CD14-positive monocyte (primary cell): ENCODE measurements at regions not wholly inside any gene's neighbourhood (a gene's known extent, or its start where the extent isn't known, plus 50 kb on each side); places are given as distances from the start of the nearest gene placed in this dataset.

Source experiments
- DNase-seq, 3 donors: peaks; one replicate each; pipeline ENCODE4 v3.0.0-alpha.2; 2011 to 2022
- H2AFZ ChIP-seq: 2 replicates; pipeline ENCODE4 v1.6.0; 2012; ENCODE audit warnings: mild to moderate bottlenecking, low read depth, low read length, inconsistent platforms; ENCODE audit not compliant: insufficient read depth, poor library complexity, severe bottlenecking
- H3K27ac ChIP-seq, 2 donors: 1 replicate in 1 of 2; 2 replicates in 1 of 2; pipeline ENCODE4 v1.5.1; 2012 to 2013; ENCODE audit warnings: low read length in 2 of 2, control low read depth in 1 of 2, inconsistent platforms in 1 of 2, low read depth in 1 of 2, mild to moderate bottlenecking in 1 of 2
- H3K27me3 ChIP-seq, 2 donors: one replicate each; pipeline versions ENCODE4 v1.6.0 to v1.6.1; 2011 to 2013; ENCODE audit warnings: low read length in 2 of 2; ENCODE audit not compliant: control insufficient read depth in 2 of 2, insufficient read depth in 2 of 2
- H3K36me3 ChIP-seq, 2 donors: replicated peaks in 1 of 2; 1 replicate in 1 of 2; 2 replicates in 1 of 2; pipeline versions ENCODE4 v1.5.1 to v1.6.1; 2012 to 2013; ENCODE audit warnings: low read length in 2 of 2, control low read depth in 1 of 2, inconsistent platforms in 1 of 2, mild to moderate bottlenecking in 1 of 2; ENCODE audit not compliant: insufficient read depth in 2 of 2, control insufficient read depth in 1 of 2
- H3K4me1 ChIP-seq, 2 donors: 1 replicate in 1 of 2; 2 replicates in 1 of 2; pipeline versions ENCODE4 v1.5.1 to v1.6.1; 2012 to 2013; ENCODE audit warnings: low read length in 2 of 2, control low read depth in 1 of 2, inconsistent platforms in 1 of 2, mild to moderate bottlenecking in 1 of 2, moderate library complexity in 1 of 2; ENCODE audit not compliant: insufficient read depth in 2 of 2, control insufficient read depth in 1 of 2
- H3K4me2 ChIP-seq: replicated peaks from 2 replicates; pipeline ENCODE3; 2012; ENCODE audit warnings: low read length, moderate library complexity, mild to moderate bottlenecking; ENCODE audit not compliant: poor library complexity, severe bottlenecking; ENCODE audit errors: extremely low read depth
- H3K4me3 ChIP-seq, 3 experiments: fragments of 200-600 bp in 1 of 3; sonication (generic) in 1 of 3; replicated peaks in 1 of 3; 1 replicate in 2 of 3; 2 replicates in 1 of 3; pipeline ENCODE4 v1.5.1; 2011 to 2013; ENCODE audit warnings: low read length in 3 of 3, mild to moderate bottlenecking in 3 of 3, control low read depth in 2 of 3, low read depth in 2 of 3, inconsistent platforms in 1 of 3, moderate library complexity in 1 of 3
- H3K79me2 ChIP-seq: 2 replicates; pipeline ENCODE4 v1.6.0; 2012; ENCODE audit warnings: mild to moderate bottlenecking, control low read depth, inconsistent platforms, low read length, moderate library complexity; ENCODE audit not compliant: insufficient read depth
- H3K9ac ChIP-seq: 2 replicates; pipeline ENCODE4 v1.6.0; 2017; ENCODE audit warnings: low read length, mild to moderate bottlenecking; ENCODE audit not compliant: insufficient read depth, poor library complexity, severe bottlenecking
- H3K9me3 ChIP-seq, 2 donors: replicated peaks in 1 of 2; 1 replicate in 1 of 2; 2 replicates in 1 of 2; pipeline versions ENCODE4 v1.5.1 to v1.6.1; 2012 to 2013; ENCODE audit warnings: low read length in 2 of 2, control low read depth in 1 of 2; ENCODE audit not compliant: control insufficient read depth in 1 of 2, insufficient read depth in 1 of 2
- H4K20me1 ChIP-seq: 2 replicates; pipeline ENCODE4 v1.6.0; 2012; ENCODE audit warnings: mild to moderate bottlenecking, low read length, control low read depth, moderate library complexity; ENCODE audit not compliant: insufficient read depth
- H3K27ac Mint-ChIP-seq, 7 donors: one replicate each; pipeline ENCODE4 v1.8.0; 2020; ENCODE audit warnings: mild to moderate bottlenecking in 7 of 7, mixed read lengths in 7 of 7, moderate library complexity in 6 of 7, inconsistent platforms in 2 of 7
- H3K27me3 Mint-ChIP-seq, 3 donors: one replicate each; pipeline ENCODE4 v1.8.0; 2021 to 2022; ENCODE audit warnings: low read depth in 3 of 3, mild to moderate bottlenecking in 3 of 3, mixed read lengths in 3 of 3, moderate library complexity in 3 of 3, inconsistent platforms in 1 of 3
- H3K36me3 Mint-ChIP-seq, 2 donors: one replicate each; pipeline ENCODE4 v1.8.0; 2020; ENCODE audit warnings: mixed read lengths in 2 of 2, inconsistent platforms in 1 of 2, mild to moderate bottlenecking in 1 of 2
- H3K4me1 Mint-ChIP-seq: one replicate; pipeline ENCODE4 v1.8.0; 2020; ENCODE audit warnings: mild to moderate bottlenecking, mixed read lengths
- H3K4me3 Mint-ChIP-seq, 2 donors: one replicate each; pipeline ENCODE4 v1.8.0; 2020; ENCODE audit warnings: mild to moderate bottlenecking in 2 of 2, mixed read lengths in 2 of 2, moderate library complexity in 1 of 2
- H3K9me3 Mint-ChIP-seq, 7 donors: one replicate each; pipeline ENCODE4 v1.8.0; 2020 to 2022; ENCODE audit warnings: mixed read lengths in 7 of 7, mild to moderate bottlenecking in 6 of 7, moderate library complexity in 6 of 7, inconsistent platforms in 2 of 7
- WGBS: methylation state at CpG from one replicate; pipeline ENCODE4 v1.1.5; 2013; ENCODE audit warnings: missing lambda C conversion rate; ENCODE audit not compliant: insufficient coverage; 5-methylcytosine and 5-hydroxymethylcytosine counted together
- intact Hi-C, 2 donors: fragments of 100-400 bp; cut with micrococcal nuclease; formaldehyde crosslinking; loops; one replicate each; pipeline versions ENCODE4 v1.15.0 to v1.15.1; 2023
- TF ChIP-seq, protein P1 (sequence below): fragments of 200-600 bp; IDR thresholded peaks from one replicate; pipeline ENCODE4 v1.8.0; 2022; ENCODE audit warnings: antibody characterized with exemption, mild to moderate bottlenecking

DNA sequence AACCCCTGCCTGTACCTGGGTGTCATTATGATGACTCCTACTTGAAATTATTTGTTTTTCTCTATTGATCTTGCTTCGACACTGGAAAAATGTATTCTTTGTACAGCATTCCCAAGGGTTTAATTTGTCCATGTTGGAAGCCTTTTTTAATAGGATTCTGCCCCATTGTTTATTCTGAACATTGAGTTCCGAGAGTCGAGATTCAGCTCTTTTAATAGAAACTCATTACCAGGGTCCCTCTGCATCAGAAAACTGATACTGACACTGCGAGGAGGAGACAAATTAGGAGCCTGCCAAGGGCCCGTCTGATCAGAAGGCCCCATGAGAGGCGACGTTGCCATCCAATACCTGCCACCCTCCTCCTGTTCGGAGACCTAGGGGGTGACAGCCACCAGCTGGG is 260.5 kb upstream of the ZMIZ1 start:
- Histone ChIP-seq H4K20me1 (no peaks in the 10 kb centered on the region), H3K36me3 (no peaks in the 10 kb centered on the region), H3K27me3 (no peaks in the 10 kb centered on the region), H3K79me2 (no peaks in the 10 kb centered on the region), H2AFZ (no peak overlapping the region), H3K9ac (no peak overlapping the region), H3K4me1 (no peaks in the 10 kb centered on the region), H3K27ac (no peak overlapping the region), H3K4me3 (no peak overlapping the region), H3K4me2 (no peak overlapping the region), H3K9me3 (no peaks in the 10 kb centered on the region)
- 93% methylated on average over 7 of the region's 8 CpGs for WGBS
- peaks cover 0 to 3% (median 2%) of the 10 kb centered on the region in 7 donors for H3K9me3 Mint-ChIP-seq
- no peak for DNase-seq
- no peak overlapping the region for H3K4me3 Mint-ChIP-seq
- H3K4me1 Mint-ChIP-seq: no peaks in the 10 kb centered on the region
- no peak overlapping the region for H3K27ac Mint-ChIP-seq
- TF ChIP-seq, protein P1, sequence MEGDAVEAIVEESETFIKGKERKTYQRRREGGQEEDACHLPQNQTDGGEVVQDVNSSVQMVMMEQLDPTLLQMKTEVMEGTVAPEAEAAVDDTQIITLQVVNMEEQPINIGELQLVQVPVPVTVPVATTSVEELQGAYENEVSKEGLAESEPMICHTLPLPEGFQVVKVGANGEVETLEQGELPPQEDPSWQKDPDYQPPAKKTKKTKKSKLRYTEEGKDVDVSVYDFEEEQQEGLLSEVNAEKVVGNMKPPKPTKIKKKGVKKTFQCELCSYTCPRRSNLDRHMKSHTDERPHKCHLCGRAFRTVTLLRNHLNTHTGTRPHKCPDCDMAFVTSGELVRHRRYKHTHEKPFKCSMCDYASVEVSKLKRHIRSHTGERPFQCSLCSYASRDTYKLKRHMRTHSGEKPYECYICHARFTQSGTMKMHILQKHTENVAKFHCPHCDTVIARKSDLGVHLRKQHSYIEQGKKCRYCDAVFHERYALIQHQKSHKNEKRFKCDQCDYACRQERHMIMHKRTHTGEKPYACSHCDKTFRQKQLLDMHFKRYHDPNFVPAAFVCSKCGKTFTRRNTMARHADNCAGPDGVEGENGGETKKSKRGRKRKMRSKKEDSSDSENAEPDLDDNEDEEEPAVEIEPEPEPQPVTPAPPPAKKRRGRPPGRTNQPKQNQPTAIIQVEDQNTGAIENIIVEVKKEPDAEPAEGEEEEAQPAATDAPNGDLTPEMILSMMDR: no peak
- intact Hi-C loops: no loop called here
- H3K36me3 Mint-ChIP-seq: no peaks in the 10 kb centered on the region
- peaks cover 0 to 1% (median 0%) of the 10 kb centered on the region in 3 donors for H3K27me3 Mint-ChIP-seq

DNA sequence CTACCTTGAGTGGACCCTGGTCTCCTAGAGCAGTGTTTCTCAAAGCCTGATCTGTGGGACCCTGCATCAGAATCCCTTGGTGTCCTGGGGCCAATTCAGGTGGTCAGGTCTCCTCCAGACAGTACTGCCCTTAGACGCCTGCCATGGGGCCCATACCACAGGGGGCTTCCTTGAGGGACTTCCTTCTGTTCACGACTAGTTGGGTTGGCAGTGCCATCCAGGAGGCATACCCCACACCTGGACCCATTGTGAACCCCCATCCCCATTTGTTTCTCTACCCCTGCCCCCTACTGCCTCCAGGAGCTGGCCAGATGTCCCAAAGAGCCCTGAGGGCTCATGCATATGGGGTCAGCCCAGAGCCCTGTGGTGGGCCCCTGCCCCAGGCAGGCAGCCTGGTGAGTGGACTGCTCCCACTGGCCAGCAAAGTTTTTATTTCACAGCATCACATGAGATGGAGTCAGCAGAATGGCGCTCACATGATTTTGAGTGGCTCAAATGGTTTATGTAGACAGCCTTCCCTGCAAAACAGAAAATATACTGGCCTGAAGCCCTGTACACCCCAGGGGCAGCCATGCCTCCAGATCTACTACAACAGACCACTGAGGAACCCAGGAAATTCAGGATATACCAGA is 259.9 kb upstream of the ZMIZ1 start:
- Mint-ChIP-seq H3K4me3 (no peak overlapping the region), H3K36me3 (no peaks in the 10 kb centered on the region), H3K27me3 (peaks cover 0 to 2% (median 0%) of the 10 kb centered on the region in 3 donors), H3K27ac (no peak overlapping the region), H3K9me3 (peaks cover 0 to 3% (median 2%) of the 10 kb centered on the region in 7 donors), H3K4me1 (no peaks in the 10 kb centered on the region)
- Histone ChIP-seq H3K36me3 (no peaks in the 10 kb centered on the region), H3K9me3 (no peaks in the 10 kb centered on the region), H4K20me1 (no peaks in the 10 kb centered on the region), H3K9ac (no peak overlapping the region), H3K27me3 (no peaks in the 10 kb centered on the region), H3K4me1 (no peaks in the 10 kb centered on the region), H3K79me2 (no peaks in the 10 kb centered on the region), H3K27ac (no peak overlapping the region), H3K4me3 (no peak overlapping the region), H2AFZ (no peak overlapping the region), H3K4me2 (no peak overlapping the region)
- 90% methylated on average over 3 of the region's 3 CpGs for WGBS
- TF ChIP-seq, protein P1: no peak
- no peak for DNase-seq
- intact Hi-C loops: no loop called here
